Naive B cell (primary cell): ENCODE measurements at regions not wholly inside any gene's neighbourhood (a gene's known extent, or its start where the extent isn't known, plus 50 kb on each side); places are given as distances from the start of the nearest gene placed in this dataset.

Experiments used
- ATAC-seq, 2 donors: fragments of 150-1000 bp; cut with Tn5 transposase; 2 replicates each; pipeline ENCODE4 v1.10.0; 2021; ENCODE audit warnings: low read depth in 2 of 2, mild to moderate bottlenecking in 2 of 2, moderate library complexity in 2 of 2
- DNase-seq: peaks from one replicate; pipeline ENCODE4 v3.0.0; 2022
- H3K27ac Mint-ChIP-seq, 6 donors: one replicate each; pipeline ENCODE4 v1.8.0; 2020 to 2022; ENCODE audit warnings: mild to moderate bottlenecking in 6 of 6, mixed read lengths in 6 of 6, moderate library complexity in 5 of 6, inconsistent platforms in 2 of 6
- H3K27me3 Mint-ChIP-seq, 3 donors: one replicate each; pipeline ENCODE4 v1.8.0; 2021 to 2022; ENCODE audit warnings: mixed read lengths in 3 of 3, mild to moderate bottlenecking in 1 of 3
- H3K36me3 Mint-ChIP-seq, 2 donors: one replicate each; pipeline ENCODE4 v1.8.0; 2020 to 2022; ENCODE audit warnings: mixed read lengths in 2 of 2, inconsistent platforms in 1 of 2, mild to moderate bottlenecking in 1 of 2
- H3K4me1 Mint-ChIP-seq, 3 donors: one replicate each; pipeline ENCODE4 v1.8.0; 2020 to 2022; ENCODE audit warnings: mixed read lengths in 3 of 3, inconsistent platforms in 1 of 3, mild to moderate bottlenecking in 1 of 3, moderate library complexity in 1 of 3
- H3K4me3 Mint-ChIP-seq, 8 donors: one replicate each; pipeline ENCODE4 v1.8.0; 2020 to 2022; ENCODE audit warnings: mild to moderate bottlenecking in 8 of 8, mixed read lengths in 8 of 8, moderate library complexity in 8 of 8, inconsistent platforms in 2 of 8
- H3K9me3 Mint-ChIP-seq, 7 donors: one replicate each; pipeline ENCODE4 v1.8.0; 2020 to 2022; ENCODE audit warnings: mixed read lengths in 7 of 7, mild to moderate bottlenecking in 5 of 7, inconsistent platforms in 2 of 7, moderate library complexity in 1 of 7

DNA sequence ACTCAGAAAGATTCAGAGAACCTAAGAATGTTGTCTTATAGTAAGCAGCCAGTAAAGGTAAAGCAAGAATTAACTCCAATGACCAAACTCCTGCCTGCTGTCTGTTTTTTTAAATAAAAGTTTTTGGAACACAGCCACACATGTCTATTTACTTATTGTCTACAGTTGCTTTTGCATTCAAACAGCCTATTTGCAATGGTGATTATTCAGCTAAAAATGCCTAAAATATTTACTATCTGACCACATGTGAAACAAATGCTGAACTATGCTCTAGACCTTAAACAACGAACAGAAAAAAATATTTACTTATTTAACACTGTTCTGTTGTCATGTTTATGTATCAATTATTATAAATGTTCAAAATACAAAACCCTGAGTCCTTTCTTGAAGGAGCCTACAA, 1246.6 kb downstream of the FAM181B start:
- no peaks in the 10 kb centered on the region for H3K27me3 Mint-ChIP-seq
- no peak overlapping the region for H3K4me3 Mint-ChIP-seq
- ATAC-seq (no peak), DNase-seq (no peak)
- no peak overlapping the region for H3K27ac Mint-ChIP-seq
- H3K36me3 Mint-ChIP-seq: no peaks in the 10 kb centered on the region
- H3K4me1 Mint-ChIP-seq: no peaks in the 10 kb centered on the region
- H3K9me3 Mint-ChIP-seq: peaks cover 0 to 2% (median 0%) of the 10 kb centered on the region in 7 donors

DNA sequence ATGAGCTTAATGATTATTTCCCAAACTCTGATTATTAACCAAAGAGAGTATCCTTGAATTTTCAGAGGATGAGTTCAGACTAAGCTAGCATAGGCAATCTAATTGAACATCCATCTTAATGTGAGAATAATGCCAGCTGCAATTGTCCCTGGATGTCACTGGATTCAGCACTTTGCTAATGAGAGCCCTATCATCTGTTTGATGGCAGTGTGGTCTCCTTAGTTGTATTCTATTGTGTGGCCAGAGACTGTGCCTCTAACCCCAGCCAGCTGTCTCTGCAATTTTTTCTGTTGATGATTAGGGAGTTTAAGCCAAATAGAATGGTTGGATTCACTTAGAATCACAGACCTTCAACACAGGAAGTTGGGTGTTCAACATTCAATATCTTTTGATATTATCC, 1249.5 kb downstream of the FAM181B start:
- Mint-ChIP-seq H3K4me3 (no peak overlapping the region), H3K36me3 (no peaks in the 10 kb centered on the region), H3K9me3 (peaks cover 0 to 2% (median 0%) of the 10 kb centered on the region in 7 donors), H3K27ac (no peak overlapping the region), H3K27me3 (no peaks in the 10 kb centered on the region), H3K4me1 (no peaks in the 10 kb centered on the region)
- no peak for ATAC-seq
- no peak for DNase-seq

DNA sequence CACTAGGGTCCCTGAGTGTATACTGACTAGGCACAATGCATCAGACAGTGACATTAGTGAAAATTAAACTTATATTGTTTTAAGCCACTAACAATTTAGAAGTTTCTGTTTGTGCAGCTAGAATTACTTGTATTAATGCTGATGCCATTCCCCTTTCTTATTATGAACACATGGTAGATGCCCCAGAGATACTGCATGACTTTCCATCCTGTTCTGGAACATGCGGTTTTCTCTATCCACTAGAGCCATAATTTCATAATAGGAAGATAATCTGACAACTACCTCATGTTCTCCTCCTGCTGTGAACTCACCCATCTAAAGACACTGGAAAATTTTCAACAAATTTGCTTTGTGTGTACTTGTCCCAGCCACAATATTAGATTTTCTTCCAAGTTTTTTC, 1256.4 kb downstream of the FAM181B start:
- no peak for DNase-seq
- Mint-ChIP-seq H3K36me3 (no peaks in the 10 kb centered on the region), H3K4me1 (no peaks in the 10 kb centered on the region), H3K9me3 (peaks cover 0 to 2% (median 0%) of the 10 kb centered on the region in 7 donors), H3K27ac (no peak overlapping the region), H3K4me3 (no peak overlapping the region), H3K27me3 (no peaks in the 10 kb centered on the region)
- no peak for ATAC-seq

DNA sequence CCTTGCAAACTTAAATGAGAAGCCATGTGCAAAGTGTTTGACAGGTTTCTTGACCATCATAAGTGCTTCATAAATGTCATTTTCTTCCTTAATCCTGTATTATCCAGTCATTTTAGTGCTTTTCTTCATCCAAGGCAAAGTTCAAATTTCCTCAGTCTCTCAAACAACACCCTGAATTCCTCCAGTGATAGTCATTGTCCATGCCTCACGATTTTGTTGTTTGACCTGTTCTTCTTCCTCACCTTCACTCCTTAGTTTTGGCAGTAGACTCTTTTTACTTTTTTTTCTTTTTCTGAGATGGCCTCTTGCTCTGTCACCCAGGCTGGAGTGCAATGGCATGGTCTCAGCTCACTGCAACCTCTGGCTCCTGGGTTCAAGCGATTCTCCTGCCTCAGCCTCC, 1257.3 kb downstream of the FAM181B start:
- no peak for ATAC-seq
- no peaks in the 10 kb centered on the region for H3K27me3 Mint-ChIP-seq
- no peak for DNase-seq
- H3K4me3 Mint-ChIP-seq: no peak overlapping the region
- H3K36me3 Mint-ChIP-seq: no peaks in the 10 kb centered on the region
- no peak overlapping the region for H3K27ac Mint-ChIP-seq
- no peaks in the 10 kb centered on the region for H3K4me1 Mint-ChIP-seq
- H3K9me3 Mint-ChIP-seq: peaks cover 0 to 2% (median 0%) of the 10 kb centered on the region in 7 donors

DNA sequence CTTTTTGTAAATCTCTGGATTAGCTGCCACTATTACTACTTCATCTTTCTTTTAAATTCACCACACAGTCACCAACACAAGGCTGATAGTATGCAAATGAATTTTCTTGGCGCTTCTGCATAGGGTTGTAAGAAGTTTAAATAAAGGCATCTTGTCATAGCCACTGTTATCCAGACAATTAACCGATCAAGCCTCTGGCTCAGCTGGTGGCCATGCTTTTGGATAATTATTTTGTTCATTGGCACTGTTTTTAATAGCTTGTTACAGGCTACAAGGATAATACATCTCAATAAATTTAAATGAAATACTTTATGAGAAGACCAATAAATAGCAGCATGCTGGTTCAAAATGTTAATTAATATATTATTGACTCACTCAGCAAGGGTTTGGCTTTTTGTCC, 1261.0 kb downstream of the FAM181B start:
- no peak overlapping the region for H3K27ac Mint-ChIP-seq
- H3K27me3 Mint-ChIP-seq: no peaks in the 10 kb centered on the region
- H3K4me1 Mint-ChIP-seq: no peaks in the 10 kb centered on the region
- peaks cover 1 to 7% (median 3%) of the 10 kb centered on the region in 7 donors for H3K9me3 Mint-ChIP-seq
- DNase-seq: no peak
- no peaks in the 10 kb centered on the region for H3K36me3 Mint-ChIP-seq
- ATAC-seq: no peak
- no peak overlapping the region for H3K4me3 Mint-ChIP-seq

DNA sequence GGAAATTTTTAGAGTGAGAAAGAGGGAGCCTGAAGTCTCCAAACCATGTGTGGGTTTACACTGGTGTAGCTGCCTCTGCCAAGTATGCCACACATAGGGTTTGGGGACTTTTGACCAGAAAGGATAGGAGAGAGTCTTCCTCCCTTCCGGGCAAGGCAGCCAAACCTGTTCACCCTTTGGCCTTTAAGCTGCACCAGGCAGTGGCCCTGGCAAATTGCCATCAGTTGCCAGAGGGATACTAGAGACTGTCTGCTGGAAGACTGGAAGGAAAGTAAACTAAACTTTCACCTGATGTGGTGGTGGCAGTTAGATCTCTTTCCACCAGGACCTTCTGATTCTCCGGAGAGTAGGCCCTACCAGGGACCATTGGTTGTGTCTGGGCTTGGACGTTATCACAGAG, 1263.2 kb downstream of the FAM181B start:
- ATAC-seq (no peak), DNase-seq (no peak)
- Mint-ChIP-seq H3K9me3 (peaks cover 3 to 18% (median 8%) of the 10 kb centered on the region in 7 donors), H3K4me3 (no peak overlapping the region), H3K36me3 (no peaks in the 10 kb centered on the region), H3K4me1 (no peaks in the 10 kb centered on the region), H3K27me3 (no peaks in the 10 kb centered on the region), H3K27ac (no peak overlapping the region)

DNA sequence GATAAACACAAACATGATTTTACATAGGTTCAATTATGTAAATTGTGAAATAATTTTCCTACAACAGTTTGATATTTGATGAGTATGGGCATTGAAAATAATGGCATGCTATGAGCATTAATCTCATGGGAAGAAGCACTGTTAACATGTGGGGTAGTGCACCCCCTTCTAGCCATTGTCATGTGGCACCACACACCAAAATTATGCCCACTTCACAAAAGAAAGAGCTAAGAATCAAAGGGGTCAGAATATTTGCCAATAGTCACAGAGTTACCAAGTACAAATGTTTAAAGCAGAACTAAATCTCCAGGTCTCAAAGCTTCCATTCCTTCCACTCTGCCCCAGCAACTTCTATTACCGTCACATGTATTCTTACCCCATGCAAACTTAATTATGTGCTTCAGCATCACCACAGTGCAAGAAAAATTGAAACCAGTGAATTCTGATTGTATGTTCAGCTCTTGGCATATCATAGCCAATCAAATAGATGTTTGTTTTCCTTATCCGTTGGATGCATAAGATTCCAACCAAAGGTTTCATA, 1273.8 kb downstream of the FAM181B start:
- ATAC-seq: no peak

DNA sequence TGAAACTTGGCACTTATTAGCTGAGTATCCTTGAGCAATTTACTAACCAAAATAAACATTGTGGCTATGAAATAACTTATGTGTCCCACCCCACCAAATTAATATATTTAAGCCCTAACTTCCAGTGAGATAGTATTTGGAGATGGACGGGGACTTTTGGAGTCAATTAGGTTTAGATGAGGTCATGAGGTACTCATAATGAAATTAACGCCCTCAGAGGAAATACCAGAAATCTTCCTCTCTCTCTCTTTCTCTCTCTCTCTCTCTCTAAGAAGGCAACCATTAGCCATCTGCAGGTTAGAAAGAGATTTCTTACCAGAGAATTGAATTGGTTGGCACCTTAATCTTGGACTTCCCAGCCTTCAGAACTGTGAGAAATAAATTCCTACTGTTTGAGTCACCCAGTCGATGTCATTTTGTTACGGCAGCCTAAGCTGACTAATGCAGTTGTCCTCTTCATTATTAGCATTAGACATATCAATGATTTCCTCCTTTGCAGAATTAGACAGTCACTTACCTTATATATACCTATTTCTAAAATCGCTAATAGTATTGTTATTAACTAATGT, 1284.0 kb downstream of the FAM181B start:
- H3K27me3 Mint-ChIP-seq: no peaks in the 10 kb centered on the region
- no peaks in the 10 kb centered on the region for H3K4me1 Mint-ChIP-seq
- no peak for DNase-seq
- no peak overlapping the region for H3K27ac Mint-ChIP-seq
- no peaks in the 10 kb centered on the region for H3K36me3 Mint-ChIP-seq
- H3K4me3 Mint-ChIP-seq: no peak overlapping the region
- no peak for ATAC-seq
- H3K9me3 Mint-ChIP-seq: peaks cover 0 to 10% (median 6%) of the 10 kb centered on the region in 7 donors

More for the DNA sequence above, 1273.8 kb downstream of the FAM181B start:
- H3K27me3 Mint-ChIP-seq: no peaks in the 10 kb centered on the region
- no peak overlapping the region for H3K4me3 Mint-ChIP-seq
- no peak for DNase-seq
- H3K36me3 Mint-ChIP-seq: no peaks in the 10 kb centered on the region
- H3K4me1 Mint-ChIP-seq: no peaks in the 10 kb centered on the region
- no peak overlapping the region for H3K27ac Mint-ChIP-seq
- H3K9me3 Mint-ChIP-seq: peaks cover 0 to 4% (median 0%) of the 10 kb centered on the region in 7 donors

DNA sequence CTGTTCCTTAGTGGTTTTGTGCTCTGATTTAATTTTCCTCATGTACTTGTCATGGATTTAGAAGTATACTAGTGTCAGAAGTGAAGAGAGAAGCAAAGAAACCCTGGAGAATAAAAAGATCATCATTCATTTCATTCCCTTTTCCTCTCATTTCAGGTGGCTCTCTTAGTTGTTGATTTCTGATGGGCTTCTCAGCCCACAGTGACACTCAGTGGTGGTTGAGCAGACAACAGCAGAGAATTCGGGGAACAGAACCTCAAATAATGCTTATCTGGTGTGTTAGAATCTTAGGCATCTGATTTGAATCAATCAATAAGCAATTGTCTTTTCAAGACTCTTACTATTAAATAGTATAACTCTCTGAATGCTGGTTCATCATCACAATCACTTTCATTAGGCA, 1289.4 kb downstream of the FAM181B start:
- ATAC-seq: no peak
- H3K4me1 Mint-ChIP-seq: no peaks in the 10 kb centered on the region
- no peak overlapping the region for H3K4me3 Mint-ChIP-seq
- no peaks in the 10 kb centered on the region for H3K36me3 Mint-ChIP-seq
- H3K27ac Mint-ChIP-seq: no peak overlapping the region
- peaks cover 0 to 13% (median 2%) of the 10 kb centered on the region in 7 donors for H3K9me3 Mint-ChIP-seq
- DNase-seq: no peak
- H3K27me3 Mint-ChIP-seq: no peaks in the 10 kb centered on the region

DNA sequence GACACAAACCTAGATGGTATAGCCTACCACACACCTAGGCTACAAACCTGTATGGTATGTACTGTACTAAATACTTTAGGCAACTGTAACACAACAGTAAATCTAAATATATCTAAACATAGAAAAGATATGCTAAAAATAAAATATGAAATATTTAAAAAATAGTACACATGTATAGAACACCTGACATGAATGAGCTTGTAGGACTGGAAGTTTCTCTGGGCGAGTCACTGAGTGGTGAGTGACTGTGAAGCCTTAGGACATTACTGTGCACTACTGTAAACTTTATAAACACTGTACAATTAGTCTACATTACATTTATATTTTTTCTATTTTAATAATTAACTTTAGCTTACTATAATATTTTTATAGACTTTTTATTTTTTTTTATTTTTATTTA, 1301.3 kb downstream of the FAM181B start:
- Mint-ChIP-seq H3K27me3 (no peaks in the 10 kb centered on the region), H3K27ac (no peak overlapping the region), H3K4me3 (no peak overlapping the region), H3K9me3 (peaks cover 0 to 4% (median 4%) of the 10 kb centered on the region in 7 donors), H3K36me3 (no peaks in the 10 kb centered on the region), H3K4me1 (no peaks in the 10 kb centered on the region)
- DNase-seq (no peak), ATAC-seq (no peak)

DNA sequence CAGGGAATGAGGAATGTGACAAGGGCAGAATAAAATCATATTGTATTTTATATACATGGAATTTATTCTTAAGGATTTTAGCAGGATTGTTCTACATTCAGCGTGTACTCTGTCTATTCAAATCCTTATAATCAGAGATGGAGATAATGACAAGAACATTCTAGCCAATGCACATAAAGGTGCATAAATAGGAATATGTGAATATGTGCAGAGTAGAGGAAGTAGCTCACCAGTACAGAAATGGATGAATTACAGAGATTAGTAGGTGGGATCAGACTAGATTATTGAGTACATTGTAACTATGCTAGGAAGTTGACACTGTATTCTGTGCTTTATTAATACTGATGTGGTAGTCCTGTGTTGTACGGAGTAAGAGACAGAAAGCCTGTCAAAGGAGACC, 1308.8 kb downstream of the FAM181B start:
- H3K4me1 Mint-ChIP-seq: no peaks in the 10 kb centered on the region
- H3K36me3 Mint-ChIP-seq: no peaks in the 10 kb centered on the region
- H3K9me3 Mint-ChIP-seq: peaks cover 0 to 4% (median 0%) of the 10 kb centered on the region in 7 donors
- H3K27me3 Mint-ChIP-seq: no peaks in the 10 kb centered on the region
- no peak overlapping the region for H3K27ac Mint-ChIP-seq
- DNase-seq: no peak
- ATAC-seq: no peak
- no peak overlapping the region for H3K4me3 Mint-ChIP-seq

DNA sequence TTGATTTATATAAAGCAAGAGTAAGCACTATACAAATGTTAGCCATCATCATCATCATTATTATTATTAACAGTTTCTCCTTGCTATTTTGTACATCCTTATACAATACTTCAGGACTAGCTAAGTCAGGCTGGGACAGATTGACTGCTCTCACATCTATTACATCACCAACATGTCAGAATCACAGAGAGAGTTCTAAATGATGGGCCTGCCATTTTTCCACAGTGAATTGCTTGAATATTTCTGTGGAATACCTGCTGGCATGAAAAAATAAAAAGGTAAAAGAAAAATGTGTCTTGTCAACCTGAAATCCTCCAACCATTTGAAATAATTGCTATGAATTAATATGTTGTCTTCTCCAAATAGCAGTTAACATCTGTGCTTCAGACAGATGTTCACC, 1311.3 kb downstream of the FAM181B start:
- no peaks in the 10 kb centered on the region for H3K4me1 Mint-ChIP-seq
- H3K27ac Mint-ChIP-seq: no peak overlapping the region
- H3K9me3 Mint-ChIP-seq: no peaks in the 10 kb centered on the region
- no peak overlapping the region for H3K4me3 Mint-ChIP-seq
- DNase-seq (no peak), ATAC-seq (no peak)
- H3K27me3 Mint-ChIP-seq: no peaks in the 10 kb centered on the region
- H3K36me3 Mint-ChIP-seq: no peaks in the 10 kb centered on the region

DNA sequence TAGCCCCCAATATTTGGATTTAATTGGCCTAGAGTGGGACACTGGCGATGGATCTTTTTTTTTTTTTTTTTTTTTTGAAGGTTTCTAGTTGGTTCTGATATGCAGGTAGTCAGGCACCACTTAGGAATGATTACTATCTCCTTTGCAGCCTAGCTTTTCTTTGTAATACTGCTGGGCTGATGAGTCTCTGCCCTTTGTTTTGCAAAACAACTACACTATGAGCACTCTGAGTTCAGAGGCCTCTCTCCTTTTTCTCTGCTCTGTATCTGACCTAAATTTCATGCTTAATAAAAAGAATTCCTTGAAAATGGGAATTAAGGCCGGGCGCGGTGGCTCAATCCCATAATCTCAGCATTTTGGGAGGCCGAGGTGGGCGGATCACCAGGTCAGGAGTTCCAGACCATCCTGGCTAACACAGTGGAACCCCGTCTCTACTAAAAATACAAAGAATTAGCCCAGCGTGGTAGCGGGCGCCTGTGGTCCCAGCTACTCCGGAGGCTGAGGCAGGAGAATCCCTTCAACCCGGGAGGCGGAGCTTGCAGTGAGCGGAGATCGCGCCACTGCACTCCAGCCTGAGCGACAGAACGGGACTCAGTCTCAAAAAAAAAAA, 1312.3 kb downstream of the FAM181B start:
- Mint-ChIP-seq H3K36me3 (no peaks in the 10 kb centered on the region), H3K27ac (no peak overlapping the region), H3K27me3 (no peaks in the 10 kb centered on the region), H3K4me3 (no peak overlapping the region), H3K9me3 (no peaks in the 10 kb centered on the region), H3K4me1 (no peaks in the 10 kb centered on the region)
- DNase-seq (no peak), ATAC-seq (no peak)

DNA sequence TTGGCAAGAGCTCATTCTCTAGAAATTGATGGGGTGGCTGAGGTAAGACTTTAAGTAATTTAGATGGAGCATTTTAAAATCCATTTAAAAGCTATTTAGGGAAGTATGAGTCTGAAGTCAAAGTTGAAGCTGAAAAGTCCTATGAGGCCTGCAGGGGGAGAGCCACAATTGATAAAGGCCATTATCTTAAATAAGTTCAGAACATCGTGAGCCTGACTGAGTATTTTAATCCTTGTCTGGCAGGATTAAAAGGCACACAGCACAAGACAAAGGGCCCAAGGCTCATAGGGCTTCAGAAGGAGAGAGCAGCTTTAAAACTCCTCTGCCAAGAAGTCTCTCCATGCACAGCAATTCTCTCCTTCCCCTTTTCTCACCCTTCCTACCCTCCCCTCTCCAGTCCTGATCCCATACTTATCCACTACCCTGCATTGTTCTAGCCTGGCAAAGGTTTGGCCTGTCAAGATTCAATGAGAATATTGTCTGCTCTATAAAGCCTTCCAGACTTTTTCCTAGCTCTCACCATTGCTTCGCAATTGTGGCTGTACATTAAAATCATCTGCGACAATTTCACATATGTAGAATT, 1312.9 kb downstream of the FAM181B start:
- Mint-ChIP-seq H3K36me3 (no peaks in the 10 kb centered on the region), H3K27me3 (no peaks in the 10 kb centered on the region), H3K4me1 (no peaks in the 10 kb centered on the region), H3K9me3 (peaks cover 0 to 1% (median 0%) of the 10 kb centered on the region in 7 donors), H3K27ac (peak overlapping the region in 2 of 6 donors; percentile 57 to 66), H3K4me3 (no peak overlapping the region)
- ATAC-seq: no peak
- DNase-seq: no peak
